ENCODE measurements at regions not wholly inside any gene's neighbourhood (a gene's known extent, or its start where the extent isn't known, plus 50 kb on each side); places are given as distances from the start of the nearest gene placed in this dataset.

- TF ChIP-seq POLR2AphosphoS5 (IDR thresholded peaks at IDR 0.05; ENCODE audit: low read depth, low read length) (no peak), SIN3A (IDR thresholded peaks at IDR 0.05; ENCODE audit: borderline replicate concordance, insufficient read depth, low read length) (no peak), FOXP2 (optimal IDR thresholded peaks at IDR 0.05; ENCODE audit: borderline replicate concordance, extremely low read depth, extremely low read length, insufficient read depth) (no peak), TAF1 (IDR thresholded peaks at IDR 0.05; ENCODE audit: borderline replicate concordance, insufficient read depth, low read length) (no peak)
- TF ChIP-seq, protein P1, sequence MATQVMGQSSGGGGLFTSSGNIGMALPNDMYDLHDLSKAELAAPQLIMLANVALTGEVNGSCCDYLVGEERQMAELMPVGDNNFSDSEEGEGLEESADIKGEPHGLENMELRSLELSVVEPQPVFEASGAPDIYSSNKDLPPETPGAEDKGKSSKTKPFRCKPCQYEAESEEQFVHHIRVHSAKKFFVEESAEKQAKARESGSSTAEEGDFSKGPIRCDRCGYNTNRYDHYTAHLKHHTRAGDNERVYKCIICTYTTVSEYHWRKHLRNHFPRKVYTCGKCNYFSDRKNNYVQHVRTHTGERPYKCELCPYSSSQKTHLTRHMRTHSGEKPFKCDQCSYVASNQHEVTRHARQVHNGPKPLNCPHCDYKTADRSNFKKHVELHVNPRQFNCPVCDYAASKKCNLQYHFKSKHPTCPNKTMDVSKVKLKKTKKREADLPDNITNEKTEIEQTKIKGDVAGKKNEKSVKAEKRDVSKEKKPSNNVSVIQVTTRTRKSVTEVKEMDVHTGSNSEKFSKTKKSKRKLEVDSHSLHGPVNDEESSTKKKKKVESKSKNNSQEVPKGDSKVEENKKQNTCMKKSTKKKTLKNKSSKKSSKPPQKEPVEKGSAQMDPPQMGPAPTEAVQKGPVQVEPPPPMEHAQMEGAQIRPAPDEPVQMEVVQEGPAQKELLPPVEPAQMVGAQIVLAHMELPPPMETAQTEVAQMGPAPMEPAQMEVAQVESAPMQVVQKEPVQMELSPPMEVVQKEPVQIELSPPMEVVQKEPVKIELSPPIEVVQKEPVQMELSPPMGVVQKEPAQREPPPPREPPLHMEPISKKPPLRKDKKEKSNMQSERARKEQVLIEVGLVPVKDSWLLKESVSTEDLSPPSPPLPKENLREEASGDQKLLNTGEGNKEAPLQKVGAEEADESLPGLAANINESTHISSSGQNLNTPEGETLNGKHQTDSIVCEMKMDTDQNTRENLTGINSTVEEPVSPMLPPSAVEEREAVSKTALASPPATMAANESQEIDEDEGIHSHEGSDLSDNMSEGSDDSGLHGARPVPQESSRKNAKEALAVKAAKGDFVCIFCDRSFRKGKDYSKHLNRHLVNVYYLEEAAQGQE (IDR thresholded peaks at IDR 0.05; ENCODE audit: insufficient read depth in 1 of 2, low read depth in 2 of 2, low read length in 2 of 2), result no peak
These were observed 887.8 kb downstream of the MCTP2 start for GRCh38 chr15:95119041-95119610.

DNA sequence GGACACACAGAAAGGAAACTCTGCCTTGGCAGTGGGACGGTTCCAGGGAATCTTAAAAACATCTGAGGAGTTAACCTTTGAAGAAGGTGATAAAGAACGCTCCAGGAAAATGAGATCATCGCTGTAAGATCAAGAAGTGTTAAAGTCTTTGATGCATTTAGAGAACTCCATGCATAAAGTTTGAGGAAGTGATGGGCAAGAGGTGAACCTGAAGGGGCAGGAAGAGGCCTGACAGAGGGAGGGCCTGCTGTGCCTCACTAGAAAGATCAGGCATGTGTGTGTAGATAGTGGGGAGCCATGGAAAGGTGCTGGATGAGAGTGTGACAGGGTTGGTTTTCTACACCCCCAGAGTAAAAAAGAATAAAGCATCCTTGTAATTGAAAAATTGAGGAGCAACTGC lies 889.2 kb downstream of the MCTP2 start:
- TF ChIP-seq POLR2AphosphoS5 (IDR thresholded peaks at IDR 0.05; ENCODE audit: low read depth, low read length) (no peak), SIN3A (IDR thresholded peaks at IDR 0.05; ENCODE audit: borderline replicate concordance, insufficient read depth, low read length) (no peak), FOXP2 (optimal IDR thresholded peaks at IDR 0.05; ENCODE audit: borderline replicate concordance, extremely low read depth, extremely low read length, insufficient read depth) (no peak)

DNA sequence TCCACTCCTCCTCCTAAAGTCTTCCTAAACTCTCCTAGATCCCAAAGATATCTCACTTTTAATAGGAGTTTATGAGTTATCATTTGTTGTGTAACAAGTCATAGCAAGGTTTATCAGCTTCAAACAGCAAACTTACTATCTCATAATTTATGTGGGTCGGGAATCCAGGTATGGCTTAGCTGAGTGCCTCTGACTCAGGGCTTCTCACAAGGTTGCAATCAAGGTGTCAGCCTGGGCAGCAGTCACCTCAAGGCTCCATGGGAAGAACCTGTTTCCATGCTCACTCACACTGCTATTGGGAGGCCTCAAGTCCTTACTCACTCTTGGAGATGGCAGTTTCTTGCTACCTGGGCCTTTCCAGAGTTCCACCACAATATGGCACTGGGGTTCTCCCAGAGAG lies 889.8 kb downstream of the MCTP2 start:
- no peak for TF ChIP-seq TAF1 (IDR thresholded peaks at IDR 0.05; ENCODE audit: borderline replicate concordance, insufficient read depth, low read length)
- no peak for TF ChIP-seq SIN3A (IDR thresholded peaks at IDR 0.05; ENCODE audit: borderline replicate concordance, insufficient read depth, low read length)
- TF ChIP-seq POLR2AphosphoS5 (IDR thresholded peaks at IDR 0.05; ENCODE audit: low read depth, low read length), result no peak
- no peak for TF ChIP-seq FOXP2 (optimal IDR thresholded peaks at IDR 0.05; ENCODE audit: borderline replicate concordance, extremely low read depth, extremely low read length, insufficient read depth)
- TF ChIP-seq, protein P1 (IDR thresholded peaks at IDR 0.05; ENCODE audit: insufficient read depth in 1 of 2, low read depth in 2 of 2, low read length in 2 of 2), result no peak

DNA sequence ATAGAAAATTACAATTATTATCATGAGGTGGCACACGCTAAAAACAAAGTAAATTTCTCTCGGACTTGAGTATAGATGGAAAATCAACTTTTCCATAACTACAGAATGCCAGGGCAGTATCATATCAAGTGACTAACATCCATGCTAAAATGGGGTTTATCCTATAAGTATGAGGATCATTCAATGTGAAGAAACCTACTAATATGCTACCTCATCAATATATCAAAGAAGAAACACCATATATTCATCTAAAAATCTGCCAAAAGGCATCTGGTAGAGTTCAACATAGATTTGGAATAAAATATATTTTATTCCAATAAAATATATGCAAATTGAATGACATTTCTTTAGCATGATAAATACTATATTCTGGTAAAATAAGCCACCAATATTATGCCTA lies 894.4 kb downstream of the MCTP2 start:
- TF ChIP-seq SIN3A (IDR thresholded peaks at IDR 0.05; ENCODE audit: borderline replicate concordance, insufficient read depth, low read length) (no peak), TAF1 (IDR thresholded peaks at IDR 0.05; ENCODE audit: borderline replicate concordance, insufficient read depth, low read length) (no peak), POLR2AphosphoS5 (IDR thresholded peaks at IDR 0.05; ENCODE audit: low read depth, low read length) (no peak), FOXP2 (optimal IDR thresholded peaks at IDR 0.05; ENCODE audit: borderline replicate concordance, extremely low read depth, extremely low read length, insufficient read depth) (no peak)
- TF ChIP-seq, protein P1 (IDR thresholded peaks at IDR 0.05; ENCODE audit: insufficient read depth in 1 of 2, low read depth in 2 of 2, low read length in 2 of 2), result no peak

DNA sequence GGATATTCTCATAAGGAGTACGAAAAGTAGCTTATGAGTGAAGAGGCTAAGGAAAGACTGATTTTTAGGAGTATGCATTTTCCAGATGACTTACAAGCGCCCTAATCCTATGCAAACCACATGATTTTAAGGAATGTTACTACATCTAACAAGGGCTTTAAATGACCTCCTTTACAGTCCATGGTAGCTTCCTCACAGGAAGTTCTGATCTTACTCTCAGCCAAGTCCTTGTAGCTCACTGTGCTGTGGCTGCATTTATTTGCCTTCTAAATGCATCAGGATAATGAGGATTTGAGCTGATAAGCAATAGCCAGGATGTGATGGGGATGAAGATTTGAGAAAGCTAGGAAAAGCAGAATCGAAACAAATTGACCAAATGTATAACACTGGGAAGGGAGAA lies 896.0 kb downstream of the MCTP2 start:
- TF ChIP-seq FOXP2 (optimal IDR thresholded peaks at IDR 0.05; ENCODE audit: borderline replicate concordance, extremely low read depth, extremely low read length, insufficient read depth) (no peak), TAF1 (IDR thresholded peaks at IDR 0.05; ENCODE audit: borderline replicate concordance, insufficient read depth, low read length) (no peak)

DNA sequence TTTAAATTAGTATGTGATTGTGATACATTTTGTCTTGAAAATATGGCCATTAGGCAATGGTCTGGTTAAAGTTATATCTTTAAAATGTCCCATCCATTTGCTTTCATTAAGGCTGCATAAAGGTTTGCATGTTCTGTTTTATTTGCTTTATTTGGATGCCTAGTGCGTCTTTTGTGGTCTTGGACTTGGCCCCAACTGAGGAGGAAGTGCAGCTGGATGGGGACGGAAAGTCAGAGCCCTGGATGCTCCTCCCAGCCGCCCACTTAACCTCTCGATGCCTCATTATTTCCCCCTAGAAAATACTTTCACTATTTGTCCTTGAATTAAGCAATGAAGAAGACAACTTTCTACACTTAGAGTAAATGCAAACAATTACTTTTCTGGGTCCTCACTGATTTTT lies 898.2 kb downstream of the MCTP2 start:
- no peak for TF ChIP-seq SIN3A (IDR thresholded peaks at IDR 0.05; ENCODE audit: borderline replicate concordance, insufficient read depth, low read length)
- TF ChIP-seq TAF1 (IDR thresholded peaks at IDR 0.05; ENCODE audit: borderline replicate concordance, insufficient read depth, low read length), result no peak
- TF ChIP-seq, protein P1 (IDR thresholded peaks at IDR 0.05; ENCODE audit: insufficient read depth in 1 of 2, low read depth in 2 of 2, low read length in 2 of 2), result no peak
- TF ChIP-seq POLR2AphosphoS5 (IDR thresholded peaks at IDR 0.05; ENCODE audit: low read depth, low read length), result no peak
- no peak for TF ChIP-seq FOXP2 (optimal IDR thresholded peaks at IDR 0.05; ENCODE audit: borderline replicate concordance, extremely low read depth, extremely low read length, insufficient read depth)

Measured in PFSK-1 (cell line).